ENCODE measurements at regions not wholly inside any gene's neighbourhood (a gene's known extent, or its start where the extent isn't known, plus 50 kb on each side); places are given as distances from the start of the nearest gene placed in this dataset.
A peak's percentile ranks its signal among the peaks of the same experiment; 100 is the strongest.
"Not testable (repeated sequence)": the region's sequence is repeated elsewhere in the genome, so short reads cannot be mapped to it uniquely, and the experiment has no call there.

DNA sequence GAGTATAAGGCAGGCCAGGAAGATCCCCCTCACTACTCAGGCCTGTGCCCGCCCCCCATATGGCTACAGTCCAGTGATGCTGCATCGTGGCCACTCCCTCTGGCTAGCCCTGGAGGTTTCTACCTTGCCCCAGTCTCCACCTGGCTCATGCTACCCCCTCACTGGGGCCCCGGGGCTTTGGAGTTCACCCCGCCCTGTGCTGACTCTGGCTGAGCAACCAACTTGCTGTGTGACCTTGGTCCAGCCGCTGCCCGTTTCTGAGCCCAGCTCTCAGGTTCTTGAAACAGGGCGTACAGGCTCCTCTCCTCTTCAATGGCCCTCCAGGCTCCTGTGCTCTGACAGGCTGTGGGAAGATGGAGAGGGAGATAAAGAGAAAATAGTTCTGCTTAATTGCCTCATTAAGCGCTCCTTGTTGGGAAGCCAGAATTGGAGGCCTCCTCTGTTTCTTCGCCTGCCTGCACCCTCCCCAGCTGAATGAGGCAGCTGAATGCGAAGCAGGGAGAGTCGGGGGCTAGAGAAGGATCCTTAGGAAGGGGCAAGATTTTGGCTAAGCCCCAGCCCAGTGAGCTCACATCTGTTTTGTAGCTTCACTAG is 138.2 kb upstream of the NCOR2 start:
- peak in 1 of 3 experiments; percentile 75 for DNase-seq

DNA sequence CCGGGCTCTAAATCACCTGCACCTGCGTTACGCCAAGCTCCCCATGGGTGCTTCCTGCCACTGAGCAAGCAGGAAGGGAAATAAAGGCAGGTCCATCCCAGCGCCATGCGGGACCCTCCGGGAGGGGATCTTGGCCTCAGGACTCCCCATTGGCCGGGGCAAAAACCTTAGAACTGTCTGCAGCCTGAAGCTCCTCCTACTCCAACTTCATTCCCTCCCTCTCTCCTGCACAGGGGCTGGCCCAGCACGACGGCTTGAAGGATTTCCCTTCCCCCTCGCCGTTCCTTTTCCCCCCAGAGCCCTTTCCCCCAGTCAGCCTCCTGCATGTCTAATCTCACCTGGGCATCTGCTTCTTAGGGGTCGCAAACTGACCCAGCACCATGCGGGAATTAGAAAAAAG is 137.2 kb upstream of the NCOR2 start:
- DNase-seq: peak in 1 of 3 experiments; percentile 60

DNA sequence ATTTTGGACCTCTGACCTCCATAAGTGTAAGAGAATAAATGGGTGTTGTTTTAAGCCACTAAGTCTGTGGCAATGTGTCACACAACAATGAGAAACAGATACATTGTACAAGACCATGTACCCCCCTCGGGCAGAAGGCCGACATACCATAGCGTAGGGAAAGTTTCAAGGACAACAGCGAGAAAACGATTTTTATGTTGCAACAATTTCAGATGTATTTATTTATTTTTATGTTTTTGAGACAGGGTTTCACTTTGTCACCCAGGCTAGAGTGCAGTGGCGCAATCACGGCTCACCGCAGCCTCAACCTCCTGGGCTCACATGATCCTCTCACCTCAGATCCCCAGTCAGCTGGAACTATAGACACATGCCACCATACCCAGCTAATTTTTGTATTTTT is 136.4 kb upstream of the NCOR2 start:
- no peak for DNase-seq

DNA sequence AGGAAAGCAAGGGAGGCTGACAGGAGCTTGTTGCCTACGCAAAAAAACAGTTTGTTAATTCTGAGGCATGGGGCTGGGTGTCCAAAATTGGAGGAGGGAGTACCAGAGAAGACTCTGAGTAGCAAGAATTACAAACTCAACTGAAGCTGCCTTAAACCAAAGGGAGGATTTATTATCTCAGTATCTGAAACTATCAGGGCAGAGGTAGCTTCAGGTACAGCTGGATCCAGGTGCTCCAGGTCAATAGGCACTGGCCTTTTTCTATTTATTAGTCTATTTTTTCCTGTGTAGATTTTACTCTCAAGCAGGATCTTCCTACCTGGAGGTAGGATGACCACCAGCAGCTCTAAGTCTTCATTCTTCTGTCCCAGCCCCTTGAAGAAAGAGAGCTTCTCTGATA is 135.3 kb upstream of the NCOR2 start:
- no peak for DNase-seq

DNA sequence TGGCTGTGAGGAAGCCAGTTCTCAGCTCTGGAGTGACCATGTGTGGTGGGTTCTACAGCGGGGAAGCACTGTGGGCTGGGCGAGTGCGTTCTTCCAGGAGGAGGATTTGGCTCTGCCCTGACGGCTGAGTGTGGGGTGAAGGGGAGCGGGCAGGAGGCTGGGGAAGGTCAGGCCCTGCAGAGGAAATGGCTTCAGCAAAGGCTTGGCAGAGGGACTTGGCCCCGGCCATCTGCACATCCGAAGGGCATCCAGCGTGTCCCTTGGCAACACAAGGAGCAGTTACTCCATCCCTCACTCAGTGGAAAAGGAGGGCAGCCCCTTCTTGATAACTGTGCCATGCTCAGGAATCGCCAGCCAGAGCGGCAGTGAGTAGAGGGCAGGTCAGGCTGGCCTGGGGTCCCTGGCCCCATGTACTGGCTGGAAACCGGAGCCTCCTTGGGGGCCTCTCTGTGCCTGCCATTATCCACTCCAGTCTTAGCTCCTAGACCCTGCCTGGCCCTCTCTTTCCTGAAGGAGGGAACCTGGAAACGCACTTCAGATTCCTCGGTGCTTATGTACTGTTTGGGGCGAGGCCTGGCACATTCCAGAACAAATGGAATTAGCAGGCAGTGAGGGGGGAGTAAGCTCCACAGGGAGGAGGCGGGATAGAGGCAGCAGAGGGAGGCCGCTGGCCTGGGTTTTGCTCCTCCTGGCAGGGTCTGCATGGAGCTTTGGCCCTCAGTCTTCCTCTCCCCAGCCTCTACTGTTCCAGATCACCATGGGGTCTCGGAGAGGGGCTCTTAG is 133.6 kb upstream of the NCOR2 start:
- DNase-seq: peak in 1 of 3 experiments; percentile 17

DNA sequence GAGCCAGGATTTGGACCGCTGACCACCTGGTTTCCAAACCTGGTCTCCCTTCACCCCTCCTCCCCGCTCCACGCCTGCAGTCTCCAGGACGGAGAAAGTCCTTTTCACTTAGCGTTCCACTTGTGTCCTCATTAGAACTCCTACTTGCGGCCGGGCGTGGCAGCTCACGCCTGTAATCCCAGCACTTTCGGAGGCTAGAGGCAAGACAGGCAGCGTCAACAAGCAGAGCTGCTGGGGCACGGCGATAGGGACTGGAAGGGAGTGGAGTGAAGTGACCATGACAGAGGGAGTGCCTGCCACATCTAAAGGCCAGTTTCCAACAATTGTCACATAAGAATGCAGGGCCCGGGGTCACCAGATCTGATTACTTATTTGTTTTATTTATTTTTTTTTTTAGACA is 132.5 kb upstream of the NCOR2 start:
- DNase-seq: peak in 1 of 3 experiments; percentile 85

DNA sequence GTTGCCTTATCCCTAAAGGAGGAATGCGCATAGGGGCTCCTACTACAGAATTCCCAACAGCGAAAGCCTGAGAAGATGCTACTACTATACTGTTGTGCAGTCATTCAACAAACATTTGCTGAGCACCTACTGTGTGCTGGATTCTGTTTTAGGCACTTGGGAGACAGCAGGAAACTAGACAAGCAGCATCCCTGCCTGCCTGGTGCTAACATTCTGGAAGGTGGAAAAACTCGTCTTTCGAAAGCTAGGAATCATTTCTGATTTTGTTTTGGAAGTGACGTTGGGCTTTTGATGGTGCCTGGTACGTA is 131.5 kb upstream of the NCOR2 start:
- no peak for DNase-seq

DNA sequence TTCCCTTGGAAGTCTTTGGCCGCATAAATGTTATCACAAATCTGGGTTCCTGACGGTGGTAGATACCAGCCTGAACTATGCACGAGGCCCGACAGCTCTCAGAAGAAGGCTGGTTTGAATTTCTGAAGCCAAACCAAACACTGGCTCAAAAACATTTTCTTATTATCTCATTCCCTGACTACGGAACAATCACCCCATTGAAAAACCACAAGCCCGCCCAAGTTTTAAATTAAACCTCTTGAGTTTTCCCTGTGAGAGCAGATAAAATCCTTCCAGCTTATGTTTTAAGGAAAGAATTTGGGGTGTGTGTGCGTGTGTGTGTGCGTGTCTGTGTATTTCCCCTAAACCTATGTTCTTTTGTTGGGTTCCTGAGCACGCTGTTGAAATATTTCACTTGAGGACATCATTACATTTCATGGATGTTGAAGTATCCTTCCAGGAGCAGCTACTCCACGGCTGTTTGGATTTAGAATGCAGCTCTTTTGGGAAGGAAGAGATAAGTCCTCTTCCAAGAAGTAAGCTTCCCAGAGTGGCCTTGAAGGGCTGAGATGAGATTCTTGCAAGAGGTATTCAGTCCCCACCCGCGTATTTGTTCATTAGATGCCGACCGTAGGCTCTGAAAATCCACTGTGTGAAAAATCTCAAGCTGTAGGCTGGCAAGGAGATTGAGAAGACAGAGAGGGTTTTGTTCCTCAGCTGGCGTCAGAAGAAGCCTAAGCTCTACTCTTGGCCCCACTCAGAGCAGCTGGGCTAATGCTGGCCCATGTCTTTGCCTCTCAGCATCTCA is 131.0 kb upstream of the NCOR2 start:
- peak in 1 of 3 experiments; percentile 66 for DNase-seq

DNA sequence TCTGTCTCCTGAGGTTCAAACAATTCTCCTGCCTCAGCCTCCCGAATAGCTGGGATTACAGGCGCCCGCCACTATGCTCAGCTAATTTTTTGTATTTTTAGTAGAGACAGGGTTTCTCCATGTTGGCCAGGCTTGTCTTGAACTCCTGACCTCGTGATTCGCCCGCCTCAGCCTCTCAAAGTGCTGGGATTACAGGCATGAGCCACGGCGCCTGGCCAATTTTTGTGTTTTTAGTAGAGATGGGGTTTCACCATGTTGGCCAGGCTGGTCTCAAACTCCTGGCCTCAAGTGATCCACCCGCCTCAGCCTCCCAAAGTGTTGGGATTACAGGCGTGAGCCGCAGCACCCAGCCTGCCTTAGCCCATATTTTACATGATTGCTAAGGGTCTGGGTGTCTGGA is 130.3 kb upstream of the NCOR2 start:
- DNase-seq: not testable (repeated sequence)

DNA sequence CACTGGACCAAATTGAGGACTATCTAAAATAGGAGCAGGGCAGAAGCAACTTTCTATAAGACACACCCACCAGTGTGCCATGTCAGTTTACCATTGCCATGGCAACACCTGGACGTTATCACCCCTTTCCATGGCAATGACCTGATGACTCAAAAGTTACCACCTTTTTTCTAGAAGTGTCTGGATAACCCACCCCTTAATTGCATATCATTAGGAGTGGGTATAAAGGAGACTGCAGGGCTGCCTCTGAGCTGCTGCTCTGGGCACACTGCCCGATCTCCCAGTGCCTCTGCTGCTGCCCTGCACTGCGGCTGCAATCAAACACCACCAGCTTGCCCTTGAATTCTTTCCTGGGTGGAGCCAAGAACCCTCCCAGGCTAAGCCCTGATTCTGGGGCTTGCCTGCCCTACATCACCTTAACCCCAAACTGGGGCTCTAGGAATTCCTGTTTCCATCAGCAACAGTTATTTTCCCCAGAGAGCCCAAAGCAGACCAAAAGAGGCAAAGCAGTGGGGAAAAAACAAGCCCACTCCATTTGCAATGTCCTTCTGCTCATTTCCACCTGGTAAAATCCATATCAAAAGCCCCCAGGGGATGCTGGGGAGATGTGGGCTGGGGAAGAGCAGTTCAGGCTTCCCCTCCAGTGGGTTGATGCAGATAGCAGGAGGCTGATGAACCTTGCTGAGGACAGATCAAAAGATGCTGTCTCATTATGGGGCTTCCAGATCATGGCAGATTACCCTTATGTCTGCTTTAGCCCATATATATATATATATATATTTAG is 129.5 kb upstream of the NCOR2 start:
- DNase-seq: peak in 2 of 3 experiments; percentile 41 to 76

DNA sequence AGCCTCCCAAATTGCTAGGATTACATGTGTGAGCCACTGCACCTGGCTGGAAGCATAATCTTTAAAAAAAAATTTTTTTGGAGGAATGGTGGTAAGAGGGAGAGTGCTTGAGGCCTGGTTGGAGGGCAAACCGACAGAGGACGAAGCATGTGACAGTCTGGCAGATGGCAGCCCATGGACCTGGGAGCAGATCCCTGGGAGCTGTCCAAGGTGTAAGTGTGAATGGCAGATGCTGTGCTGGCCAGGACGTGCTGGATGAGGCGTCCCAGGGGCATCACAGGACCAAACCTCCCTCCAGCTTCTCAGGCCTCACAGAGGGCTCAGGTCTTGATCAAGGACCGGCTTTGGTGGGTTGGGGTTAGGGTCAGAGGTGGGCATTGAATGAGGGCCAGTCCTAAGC is 128.4 kb upstream of the NCOR2 start:
- DNase-seq: peak in 1 of 3 experiments; percentile 62

DNA sequence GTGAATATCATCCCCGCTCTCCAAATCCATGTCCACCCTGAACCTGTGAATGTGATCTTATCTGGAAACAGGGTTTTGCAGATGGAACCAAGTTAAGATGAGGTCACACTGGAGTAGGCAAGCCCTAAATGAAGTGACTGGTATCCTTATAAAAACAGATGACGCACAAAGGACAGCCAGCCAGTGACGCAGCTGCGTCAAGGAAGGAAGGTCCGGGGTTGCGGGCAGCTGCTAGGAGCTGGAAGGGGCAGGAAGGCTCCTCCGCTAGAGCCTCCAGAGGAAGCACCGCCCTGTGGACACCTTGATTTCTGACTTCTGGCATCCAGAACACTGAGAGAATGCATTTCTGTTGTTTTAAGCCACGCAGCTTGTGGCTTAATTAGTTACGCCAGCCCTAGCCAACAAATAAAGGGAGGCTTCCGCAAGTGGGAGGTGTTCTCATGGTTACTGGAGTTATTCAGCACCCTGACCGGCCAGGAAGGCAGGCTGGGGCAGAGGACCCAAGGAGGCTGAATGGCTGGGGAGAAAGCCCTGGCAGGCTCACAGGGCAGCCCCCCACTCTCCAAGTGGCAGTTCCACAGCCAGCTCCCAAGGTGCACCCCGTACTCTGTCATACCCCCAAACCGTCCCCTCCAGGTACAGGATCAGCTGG is 127.6 kb upstream of the NCOR2 start:
- DNase-seq: peak in 1 of 3 experiments; percentile 32

DNA sequence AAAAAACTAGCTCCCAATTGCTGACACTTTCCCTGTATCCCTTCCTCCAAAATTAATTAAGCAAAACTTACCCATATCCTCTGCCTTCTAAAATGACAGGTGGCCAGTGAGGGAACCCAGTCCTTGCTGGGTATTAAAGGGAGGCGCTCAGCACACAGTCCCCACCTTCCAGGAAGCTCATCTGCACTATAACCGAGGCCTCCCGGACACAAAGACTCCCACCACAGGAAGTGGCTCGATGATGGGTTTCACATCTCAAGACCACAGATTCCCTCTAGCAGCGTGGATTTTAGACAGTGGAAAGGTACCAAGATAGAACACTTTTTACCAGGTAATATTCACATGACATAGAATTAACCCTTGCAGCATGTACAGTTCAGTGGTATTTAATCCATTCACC is 126.8 kb upstream of the NCOR2 start:
- no peak for DNase-seq

DNA sequence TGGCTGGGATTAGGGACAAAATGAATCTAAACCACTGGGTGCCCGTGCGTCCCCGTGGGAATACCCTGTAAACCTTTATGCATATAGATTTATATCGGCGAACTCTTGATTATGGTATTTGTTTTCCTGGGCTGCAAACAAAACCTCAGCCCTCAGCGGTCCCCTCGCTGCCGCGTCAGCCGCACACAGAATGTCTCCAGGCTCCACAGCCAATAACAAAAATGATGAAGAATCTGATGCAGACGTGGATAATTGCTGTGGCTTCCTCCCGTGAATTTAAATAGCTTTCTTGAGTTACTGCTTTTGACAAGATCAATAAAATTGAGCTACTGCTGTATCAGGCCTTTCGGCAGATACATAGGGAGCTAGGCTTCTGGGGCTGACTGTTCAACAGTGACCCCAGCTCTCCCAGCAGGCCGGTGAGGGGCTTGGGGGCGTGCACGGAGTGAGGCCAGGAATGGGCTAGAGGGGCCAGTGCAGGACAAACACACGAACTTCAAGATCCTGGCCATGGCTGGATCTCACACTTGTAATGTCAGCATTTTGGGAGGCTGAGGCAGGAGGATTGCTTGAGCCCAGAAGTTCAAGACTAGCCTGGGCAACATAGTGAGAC is 125.8 kb upstream of the NCOR2 start:
- no peak for DNase-seq

DNA sequence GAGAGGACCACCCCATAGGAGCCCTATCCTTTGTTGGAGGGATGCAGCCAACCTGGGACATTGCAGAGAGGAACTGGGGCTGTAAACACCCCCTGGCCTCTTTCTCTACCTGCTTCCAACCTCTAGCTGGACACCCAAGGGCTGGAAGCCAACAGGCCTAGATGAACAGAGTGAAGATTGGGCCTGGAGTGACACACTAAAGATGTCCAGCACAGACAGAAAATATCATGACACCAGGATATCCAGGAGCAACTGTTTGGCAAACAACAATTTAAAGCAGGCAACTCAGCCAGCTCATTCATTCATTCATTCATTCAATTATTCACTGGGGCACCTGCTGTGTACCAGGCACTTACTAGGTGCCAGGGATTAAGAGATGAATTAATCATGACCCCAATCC is 125.0 kb upstream of the NCOR2 start:
- no peak for DNase-seq

DNA sequence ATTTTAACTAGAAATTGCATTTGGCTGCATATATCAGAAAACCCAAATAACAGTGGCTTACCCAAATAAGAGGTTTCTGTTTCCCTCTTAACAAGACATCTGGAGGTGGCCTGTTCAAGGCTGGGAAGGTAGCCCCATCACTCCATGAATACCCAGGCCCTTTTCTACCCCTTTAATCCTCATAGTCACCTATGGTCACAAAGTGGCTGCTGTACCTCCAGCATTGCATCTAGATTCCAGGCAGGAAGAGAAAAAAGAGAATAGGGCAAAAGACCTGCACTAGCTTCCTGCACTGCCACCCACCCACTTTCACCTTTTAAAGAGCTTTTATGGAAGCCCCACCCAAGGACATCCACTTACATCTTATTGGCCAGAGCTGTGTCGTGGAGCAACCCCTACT is 124.0 kb upstream of the NCOR2 start:
- DNase-seq: no peak

DNA sequence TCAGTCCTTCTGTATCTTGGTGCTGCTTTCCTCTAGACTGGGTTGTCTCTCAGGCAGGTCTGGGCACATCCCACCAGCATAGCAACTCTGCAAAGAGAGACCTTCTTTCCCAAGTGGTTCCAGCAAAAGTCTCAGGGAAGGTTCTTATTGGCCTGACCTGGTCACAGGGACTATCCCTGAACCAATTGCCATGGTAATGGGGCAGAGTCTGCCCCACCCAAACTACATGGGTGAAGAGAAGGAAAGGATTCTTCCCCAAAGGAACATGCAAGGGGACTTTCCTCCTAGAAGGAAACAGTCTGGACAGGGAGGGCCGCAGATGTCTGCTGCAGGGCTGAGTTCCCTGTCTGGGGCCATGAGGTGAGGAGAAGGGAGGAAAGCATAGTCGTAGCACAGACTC is 122.2 kb upstream of the NCOR2 start:
- no peak for DNase-seq

DNA sequence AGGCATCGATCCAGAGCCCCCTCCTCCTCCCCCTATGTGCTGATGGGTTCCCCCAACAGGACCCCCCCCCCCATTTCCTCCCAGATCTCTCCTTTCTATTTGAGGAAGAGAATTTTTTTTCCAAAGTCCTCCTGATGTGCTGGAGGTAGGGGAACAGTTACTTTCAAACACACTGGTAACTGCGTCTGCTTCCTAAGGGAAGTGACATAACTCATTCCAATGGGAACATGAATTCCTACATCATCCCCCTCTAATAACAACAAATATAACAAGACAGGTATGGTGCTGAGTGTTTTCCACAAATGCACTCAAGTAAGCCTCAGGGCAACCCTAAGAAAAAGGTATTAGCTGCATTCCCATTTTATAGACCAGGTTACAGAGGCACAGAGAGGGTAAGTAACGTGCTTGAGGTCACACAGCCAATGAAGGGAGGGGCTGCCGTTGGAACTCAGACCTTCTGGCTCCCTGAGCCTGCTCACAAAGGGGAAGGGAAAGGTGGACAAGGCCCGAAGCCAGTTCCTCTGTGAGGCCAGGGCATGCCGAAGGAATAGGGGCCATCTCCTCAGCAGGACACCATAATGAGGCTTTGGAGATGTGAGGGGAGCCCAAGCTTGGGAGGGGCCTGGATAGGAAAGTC is 121.1 kb upstream of the NCOR2 start:
- no peak for DNase-seq

DNA sequence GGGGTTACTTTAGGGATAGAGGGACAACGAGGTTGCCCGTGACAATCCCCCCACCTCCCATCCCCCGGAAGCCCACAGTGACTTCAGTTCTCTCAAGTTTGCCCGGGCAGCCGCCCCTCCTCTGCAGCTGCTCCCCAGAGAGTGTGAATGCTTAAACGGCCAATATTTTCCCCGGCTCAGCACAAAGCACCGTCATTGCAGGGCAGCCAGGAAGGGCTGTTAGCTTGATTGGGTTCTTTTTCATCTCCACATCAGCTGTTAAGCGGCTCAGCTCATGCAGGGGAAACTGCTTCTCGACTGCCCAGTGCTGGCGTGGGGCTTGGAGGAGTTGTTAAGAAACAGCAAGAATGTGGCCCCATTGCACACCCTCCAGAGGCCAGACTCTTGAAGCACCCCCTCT is 120.5 kb upstream of the NCOR2 start:
- peak in 2 of 3 experiments; percentile 34 to 46 for DNase-seq

DNA sequence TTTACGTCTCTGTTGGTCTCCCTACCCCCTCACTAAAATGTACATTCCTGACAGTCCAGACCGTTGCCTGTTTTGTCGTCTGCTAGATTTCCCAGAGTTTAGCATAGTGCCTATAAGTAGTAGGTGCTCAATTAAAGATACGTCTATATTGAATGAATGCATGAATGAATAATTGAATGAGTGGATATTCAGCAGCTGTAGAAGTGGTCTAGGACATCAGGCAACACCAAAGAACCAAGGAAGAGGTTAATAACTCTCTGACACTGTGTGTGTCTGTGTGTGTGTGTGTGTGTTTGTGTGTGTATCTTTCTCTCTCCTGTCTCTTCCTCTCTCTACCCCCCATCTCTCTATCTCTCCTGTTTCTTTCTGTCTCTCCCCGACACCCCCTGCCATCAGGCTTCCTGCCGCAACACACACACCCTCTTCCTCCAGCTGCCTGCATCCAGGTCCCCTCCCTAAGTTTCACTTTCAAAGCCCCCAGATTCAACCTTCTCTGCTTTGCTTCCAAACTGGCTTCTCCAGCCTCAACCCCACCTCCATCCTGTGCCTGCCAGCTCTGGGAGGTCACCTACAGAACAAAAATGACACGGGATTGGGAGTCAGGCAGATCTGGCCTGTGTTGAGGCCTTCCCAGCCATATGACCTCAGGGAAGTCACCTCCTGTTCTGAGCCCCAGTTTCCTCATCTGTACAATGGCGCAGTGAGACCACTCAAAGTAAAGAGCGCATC is 119.9 kb upstream of the NCOR2 start:
- DNase-seq: no peak
